ENCODE measurements at regions not wholly inside any gene's neighbourhood (a gene's known extent, or its start where the extent isn't known, plus 50 kb on each side); places are given as distances from the start of the nearest gene placed in this dataset.
"Not testable (repeated sequence)": the region's sequence is repeated elsewhere in the genome, so short reads cannot be mapped to it uniquely, and the experiment has no call there.

DNA sequence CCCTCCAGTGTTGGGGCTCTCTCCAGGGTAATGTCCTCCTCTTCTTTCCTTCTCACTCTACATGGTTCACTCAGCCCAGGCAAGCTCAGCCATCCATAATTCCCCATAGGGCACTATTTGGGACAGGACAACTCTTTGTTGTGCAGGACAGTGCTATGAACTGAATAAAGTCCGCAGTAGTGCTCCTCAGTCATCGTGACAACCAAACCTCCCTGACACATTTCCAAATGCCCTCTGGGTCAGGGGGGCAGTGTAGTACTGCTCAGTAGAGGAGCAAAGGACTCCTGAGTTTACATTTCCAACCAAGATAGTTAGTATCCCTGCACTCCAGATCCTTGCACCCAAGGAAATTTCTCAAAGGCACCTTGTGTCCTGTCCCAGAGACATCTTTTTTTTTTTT lies 97.4 kb upstream of the TERB2 start:
- TF ChIP-seq, protein P1, sequence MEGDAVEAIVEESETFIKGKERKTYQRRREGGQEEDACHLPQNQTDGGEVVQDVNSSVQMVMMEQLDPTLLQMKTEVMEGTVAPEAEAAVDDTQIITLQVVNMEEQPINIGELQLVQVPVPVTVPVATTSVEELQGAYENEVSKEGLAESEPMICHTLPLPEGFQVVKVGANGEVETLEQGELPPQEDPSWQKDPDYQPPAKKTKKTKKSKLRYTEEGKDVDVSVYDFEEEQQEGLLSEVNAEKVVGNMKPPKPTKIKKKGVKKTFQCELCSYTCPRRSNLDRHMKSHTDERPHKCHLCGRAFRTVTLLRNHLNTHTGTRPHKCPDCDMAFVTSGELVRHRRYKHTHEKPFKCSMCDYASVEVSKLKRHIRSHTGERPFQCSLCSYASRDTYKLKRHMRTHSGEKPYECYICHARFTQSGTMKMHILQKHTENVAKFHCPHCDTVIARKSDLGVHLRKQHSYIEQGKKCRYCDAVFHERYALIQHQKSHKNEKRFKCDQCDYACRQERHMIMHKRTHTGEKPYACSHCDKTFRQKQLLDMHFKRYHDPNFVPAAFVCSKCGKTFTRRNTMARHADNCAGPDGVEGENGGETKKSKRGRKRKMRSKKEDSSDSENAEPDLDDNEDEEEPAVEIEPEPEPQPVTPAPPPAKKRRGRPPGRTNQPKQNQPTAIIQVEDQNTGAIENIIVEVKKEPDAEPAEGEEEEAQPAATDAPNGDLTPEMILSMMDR (IDR thresholded peaks at IDR 0.05) = not testable (repeated sequence)
- not testable (repeated sequence) for TF ChIP-seq POLR2A, EP300 (IDR thresholded peaks at IDR 0.05)
